Stimulated activated CD4-positive, alpha-beta T cell treated with anti-CD3 and anti-CD28 coated beads, Interleukin-4, amount 100 ng/mL, for 1 hour (primary cell): ENCODE measurements at regions not wholly inside any gene's neighbourhood (a gene's known extent, or its start where the extent isn't known, plus 50 kb on each side); places are given as distances from the start of the nearest gene placed in this dataset.

Source experiments
- DNase-seq: peaks from one replicate; pipeline ENCODE4 v3.0.0-alpha.2; 2020

- no peak for DNase-seq
These were observed 205.9 kb downstream of the IKZF2 start for GRCh38 chr2:212945526-212945925.

- no peak for DNase-seq
These were observed 208.1 kb downstream of the IKZF2 start for GRCh38 chr2:212943351-212943750.

GRCh38 chr2:212941361-212941760 is 210.1 kb downstream of the IKZF2 start:
- no peak for DNase-seq

- DNase-seq, result no peak
These were observed 210.6 kb downstream of the IKZF2 start for GRCh38 chr2:212940816-212941215.

GRCh38 chr2:212939777-212940531 is 211.5 kb downstream of the IKZF2 start:
- DNase-seq, result no peak

GRCh38 chr2:212938144-212938793 is 213.1 kb downstream of the IKZF2 start:
- no peak for DNase-seq

- no peak for DNase-seq
These were observed 214.8 kb downstream of the IKZF2 start for GRCh38 chr2:212936572-212936971.

GRCh38 chr2:212935752-212936151 is 215.7 kb downstream of the IKZF2 start:
- DNase-seq, result no peak

GRCh38 chr2:212931271-212931670 is 220.1 kb downstream of the IKZF2 start:
- DNase-seq, result no peak

GRCh38 chr2:212930556-212931260 is 220.7 kb downstream of the IKZF2 start:
- no peak for DNase-seq

- no peak for DNase-seq
These were observed 221.4 kb downstream of the IKZF2 start for GRCh38 chr2:212929971-212930370.

GRCh38 chr2:212929116-212929515 is 222.3 kb downstream of the IKZF2 start:
- no peak for DNase-seq

GRCh38 chr2:212928681-212929080 is 222.7 kb downstream of the IKZF2 start:
- DNase-seq, result no peak

GRCh38 chr2:212926940-212927339 is 224.5 kb downstream of the IKZF2 start:
- DNase-seq, result no peak

GRCh38 chr2:212923393-212923792 is 228.0 kb downstream of the IKZF2 start:
- DNase-seq, result no peak

GRCh38 chr2:212922701-212923100 is 228.7 kb downstream of the IKZF2 start:
- no peak for DNase-seq

GRCh38 chr2:212921711-212922110 is 229.7 kb downstream of the IKZF2 start:
- no peak for DNase-seq

- DNase-seq, result no peak
These were observed 230.4 kb downstream of the IKZF2 start for GRCh38 chr2:212921061-212921460.

- no peak for DNase-seq
These were observed 232.2 kb downstream of the IKZF2 start for GRCh38 chr2:212919238-212919637.

GRCh38 chr2:212918336-212918735 is 233.1 kb downstream of the IKZF2 start:
- no peak for DNase-seq

GRCh38 chr2:212915121-212915782 is 236.2 kb downstream of the IKZF2 start:
- no peak for DNase-seq

GRCh38 chr2:212914392-212914791 is 237.0 kb downstream of the IKZF2 start:
- DNase-seq, result no peak

GRCh38 chr2:212913640-212914306 is 237.6 kb downstream of the IKZF2 start:
- no peak for DNase-seq
